ENCODE measurements at regions not wholly inside any gene's neighbourhood (a gene's known extent, or its start where the extent isn't known, plus 50 kb on each side); places are given as distances from the start of the nearest gene placed in this dataset.

DNA sequence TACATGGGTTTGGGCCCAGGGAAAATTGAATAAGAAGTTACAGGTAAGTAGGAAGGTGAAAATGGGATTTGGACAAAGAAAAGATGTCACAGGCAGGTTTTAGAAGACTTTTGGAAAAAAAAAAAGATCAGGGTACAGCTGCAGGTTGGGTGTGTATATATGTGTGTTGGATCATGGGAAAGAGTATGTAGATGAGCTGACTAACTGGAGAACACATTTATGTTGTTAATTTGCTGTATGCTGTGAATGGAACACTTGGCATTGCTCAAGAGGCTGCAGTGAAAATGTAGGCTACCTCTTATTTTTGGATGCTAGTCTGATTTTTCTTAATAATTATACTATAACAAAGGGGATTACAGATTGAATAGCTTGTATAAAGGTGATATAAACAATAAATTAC is 577.7 kb upstream of the USP24 start:
- TF ChIP-seq, protein P1, sequence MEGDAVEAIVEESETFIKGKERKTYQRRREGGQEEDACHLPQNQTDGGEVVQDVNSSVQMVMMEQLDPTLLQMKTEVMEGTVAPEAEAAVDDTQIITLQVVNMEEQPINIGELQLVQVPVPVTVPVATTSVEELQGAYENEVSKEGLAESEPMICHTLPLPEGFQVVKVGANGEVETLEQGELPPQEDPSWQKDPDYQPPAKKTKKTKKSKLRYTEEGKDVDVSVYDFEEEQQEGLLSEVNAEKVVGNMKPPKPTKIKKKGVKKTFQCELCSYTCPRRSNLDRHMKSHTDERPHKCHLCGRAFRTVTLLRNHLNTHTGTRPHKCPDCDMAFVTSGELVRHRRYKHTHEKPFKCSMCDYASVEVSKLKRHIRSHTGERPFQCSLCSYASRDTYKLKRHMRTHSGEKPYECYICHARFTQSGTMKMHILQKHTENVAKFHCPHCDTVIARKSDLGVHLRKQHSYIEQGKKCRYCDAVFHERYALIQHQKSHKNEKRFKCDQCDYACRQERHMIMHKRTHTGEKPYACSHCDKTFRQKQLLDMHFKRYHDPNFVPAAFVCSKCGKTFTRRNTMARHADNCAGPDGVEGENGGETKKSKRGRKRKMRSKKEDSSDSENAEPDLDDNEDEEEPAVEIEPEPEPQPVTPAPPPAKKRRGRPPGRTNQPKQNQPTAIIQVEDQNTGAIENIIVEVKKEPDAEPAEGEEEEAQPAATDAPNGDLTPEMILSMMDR (IDR thresholded peaks at IDR 0.05): no peak
- no peak for TF ChIP-seq POLR2A (IDR thresholded peaks at IDR 0.05)
